K562 (cell line): ENCODE measurements at regions not wholly inside any gene's neighbourhood (a gene's known extent, or its start where the extent isn't known, plus 50 kb on each side); places are given as distances from the start of the nearest gene placed in this dataset.

Experiments used
- CBFB ChIP-seq: sonication (generic); formaldehyde crosslinking; IDR thresholded peaks from 2 replicates; pipeline ENCODE4 v1.4.0; 2020; ENCODE audit warnings: mild to moderate bottlenecking, missing genetic modification reagents
- CCNT2 ChIP-seq: IDR thresholded peaks from 2 replicates; pipeline ENCODE4 v1.6.1; 2011; ENCODE audit warnings: borderline replicate concordance, low read depth, mild to moderate bottlenecking, moderate library complexity, mixed read lengths, low read length; ENCODE audit not compliant: insufficient read length; ENCODE audit errors: extremely low read depth
- CTCF ChIP-seq, 3 experiments: IDR thresholded peaks in 2 of 3; conservative IDR thresholded peaks in 1 of 3; 2 replicates each; pipeline ENCODE4 v1.5.1; 2011 to 2012; ENCODE audit warnings: low read length in 3 of 3, mild to moderate bottlenecking in 3 of 3, control low read depth in 2 of 3, improper control_type of control experiment in 1 of 3, inconsistent platforms in 1 of 3, low read depth in 1 of 3, mixed read lengths in 1 of 3, moderate library complexity in 1 of 3; ENCODE audit not compliant: insufficient read depth in 2 of 3
- FOXA1 ChIP-seq: fragments of 450-650 bp; IDR thresholded peaks from 2 replicates; pipeline ENCODE4 v1.6.1; 2016; ENCODE audit warnings: mild to moderate bottlenecking, borderline replicate concordance
- FOXP1 ChIP-seq: sonication (generic); formaldehyde crosslinking; IDR thresholded peaks from 2 replicates; pipeline ENCODE4 v1.8.0; 2022; ENCODE audit warnings: mild to moderate bottlenecking, missing genetic modification reagents
- HMG20B ChIP-seq: fragments of 250-450 bp; sonication (Bioruptor Pico); IDR thresholded peaks from 2 replicates; pipeline ENCODE4 v1.5.0; 2021; ENCODE audit warnings: mild to moderate bottlenecking
- HMGN3 ChIP-seq: IDR thresholded peaks from 2 replicates; pipeline ENCODE4 v1.6.1; 2011; ENCODE audit warnings: borderline replicate concordance, low read depth, mild to moderate bottlenecking, mixed read lengths, low read length; ENCODE audit not compliant: insufficient read length; ENCODE audit errors: extremely low read depth
- NFE2 ChIP-seq: IDR thresholded peaks from 2 replicates; pipeline ENCODE4 v1.6.1; 2014; ENCODE audit warnings: antibody characterized with exemption, low read depth
- NR2C1 ChIP-seq, 2 experiments: fragments of 450-650 bp; IDR thresholded peaks; 2 replicates each; pipeline ENCODE4 v1.6.1; 2017; ENCODE audit warnings: mild to moderate bottlenecking in 2 of 2, antibody characterized with exemption in 1 of 2, inconsistent platforms in 1 of 2, missing compliant biosample characterization in 1 of 2, missing genetic modification characterization in 1 of 2
- POLR2A ChIP-seq: fragments of 450-650 bp; conservative IDR thresholded peaks from 2 replicates; pipeline ENCODE4 v1.6.1; 2016
- SMC3 ChIP-seq: conservative IDR thresholded peaks from 2 replicates; pipeline ENCODE4 v1.6.1; 2011; ENCODE audit warnings: low read depth, low read length, improper control_type of control experiment; ENCODE audit not compliant: insufficient read depth
- SNRNP70 ChIP-seq: fragments of 200-400 bp; formaldehyde crosslinking; optimal IDR thresholded peaks from 2 replicates; pipeline ENCODE3; 2017; ENCODE audit warnings: low read depth, low read length
- STAT5B ChIP-seq: fragments of 250-450 bp; sonication (Bioruptor Pico); IDR thresholded peaks from 2 replicates; pipeline ENCODE4 v1.8.0; 2021; ENCODE audit warnings: mild to moderate bottlenecking, inconsistent platforms

GRCh38 chr6:91816335-91816734 is 1229.5 kb upstream of the MAP3K7 start:
- TF ChIP-seq SMC3 = no peak
- no peak for TF ChIP-seq STAT5B (CRISPR knock-in tag)
- TF ChIP-seq HMGN3 = no peak
- no peak for TF ChIP-seq CTCF (IDR thresholded peaks at IDR 0.05 in 2 of 3, conservative IDR thresholded peaks at IDR 0.05 in 1 of 3; ENCODE audit: insufficient read depth in 2 of 3, low read depth in 1 of 3, low read length in 3 of 3)
- no peak for TF ChIP-seq SNRNP70
- no peak for TF ChIP-seq NR2C1 (IDR thresholded peaks at IDR 0.05)
- TF ChIP-seq NR2C1 (tag; IDR thresholded peaks at IDR 0.05) = no peak
- TF ChIP-seq CBFB (CRISPR knock-in tag) = no peak
- no peak for TF ChIP-seq CCNT2
- TF ChIP-seq POLR2A = no peak
- TF ChIP-seq FOXA1 = no peak
- TF ChIP-seq FOXP1 (CRISPR knock-in tag) = no peak
- no peak for TF ChIP-seq HMG20B (CRISPR knock-in tag)
- no peak for TF ChIP-seq NFE2
